Suprapubic skin (tissue), 4 donors: ENCODE measurements at regions not wholly inside any gene's neighbourhood (a gene's known extent, or its start where the extent isn't known, plus 50 kb on each side); places are given as distances from the start of the nearest gene placed in this dataset.

ENCODE experiments used
- DNase-seq, 2 donors: peaks; one replicate each; pipeline ENCODE4 v3.0.0-alpha.2; 2019; ENCODE audit warnings: low spot score in 2 of 2
- H3K27ac ChIP-seq: fragments of 200-600 bp; sonication (generic); one replicate; pipeline ENCODE4 v1.5.1; 2019
- H3K27me3 ChIP-seq: fragments of 200-600 bp; sonication (generic); one replicate; pipeline ENCODE4 v1.5.1; 2019
- H3K36me3 ChIP-seq: fragments of 200-600 bp; sonication (generic); one replicate; pipeline ENCODE4 v1.5.1; 2019
- H3K4me1 ChIP-seq: fragments of 200-600 bp; sonication (generic); one replicate; pipeline ENCODE4 v1.5.1; 2019
- H3K4me3 ChIP-seq: fragments of 200-600 bp; sonication (generic); one replicate; pipeline ENCODE4 v1.5.1; 2019; ENCODE audit warnings: mild to moderate bottlenecking
- H3K9me3 ChIP-seq: fragments of 200-600 bp; sonication (generic); one replicate; pipeline ENCODE4 v1.5.1; 2019
- EP300 ChIP-seq: sonication (generic); formaldehyde crosslinking; IDR thresholded peaks from one replicate; pipeline ENCODE4 v1.6.1; 2017; ENCODE audit warnings: antibody characterized with exemption
- POLR2A ChIP-seq, 2 donors: fragments of 450-650 bp; IDR thresholded peaks; one replicate each; pipeline ENCODE4 v1.6.1; 2017; ENCODE audit warnings: antibody characterized with exemption in 2 of 2, mild to moderate bottlenecking in 2 of 2, moderate library complexity in 2 of 2
- POLR2AphosphoS5 ChIP-seq, 3 donors: sonication (generic); formaldehyde crosslinking; IDR thresholded peaks; one replicate each; pipeline ENCODE4 v1.6.1; 2017; ENCODE audit warnings: antibody characterized with exemption in 3 of 3
- WGBS: methylation state at CpG from one replicate; pipeline ENCODE4 v1.1.5; 2018; 5-methylcytosine and 5-hydroxymethylcytosine counted together
- TF ChIP-seq, protein P1 (sequence below), 2 donors: fragments of 200-600 bp in 1 of 2; fragments of 450-650 bp in 1 of 2; sonication (generic) in 1 of 2; IDR thresholded peaks; one replicate each; pipeline ENCODE4 v1.5.1; 2016 to 2019; ENCODE audit warnings: antibody characterized with exemption in 2 of 2, mild to moderate bottlenecking in 1 of 2, moderate library complexity in 1 of 2

DNA sequence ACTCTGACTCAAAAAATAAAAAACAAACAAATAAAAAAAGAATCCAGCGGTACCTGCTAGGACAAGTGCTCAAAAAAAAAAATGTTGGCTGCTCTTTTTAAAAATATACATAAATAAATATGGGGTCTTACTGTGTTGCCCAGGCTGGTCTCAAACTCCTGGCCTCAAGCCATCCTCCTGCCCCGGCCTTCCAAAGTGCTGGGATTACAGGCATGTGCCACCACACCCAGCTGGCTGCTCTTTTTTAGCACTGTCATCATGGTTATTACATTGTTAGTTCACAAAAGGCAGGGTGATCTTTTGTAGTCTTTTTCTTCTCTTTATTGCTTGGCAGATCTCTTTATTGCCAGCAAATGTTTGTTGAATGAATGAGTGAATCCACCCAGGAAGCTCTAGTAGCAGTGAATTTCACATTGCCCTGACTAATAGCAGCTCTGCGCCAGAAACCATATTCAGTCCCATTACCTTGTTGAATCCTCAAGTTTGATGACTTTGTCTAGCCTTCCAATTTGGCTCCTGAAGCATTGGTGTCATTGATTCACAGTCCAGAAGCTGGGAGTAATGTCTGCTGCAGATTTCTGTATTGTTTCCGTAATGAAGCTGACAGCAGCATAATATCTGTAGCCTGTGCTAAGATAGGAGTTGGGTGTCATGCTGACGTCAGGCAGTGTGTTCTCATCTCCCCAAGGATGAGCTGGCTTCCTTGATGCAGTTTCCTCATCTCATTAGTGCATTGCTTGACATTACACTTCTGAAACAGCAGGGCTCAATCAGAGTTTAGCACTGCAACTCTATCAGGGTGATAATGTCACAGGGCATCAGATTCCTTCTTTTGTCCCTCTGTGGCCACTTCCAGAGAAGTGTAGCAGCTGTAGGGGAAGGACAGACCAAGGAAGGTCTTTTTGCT, 84.9 kb upstream of the TGM3 start:
- TF ChIP-seq EP300 = no peak
- TF ChIP-seq, protein P1, sequence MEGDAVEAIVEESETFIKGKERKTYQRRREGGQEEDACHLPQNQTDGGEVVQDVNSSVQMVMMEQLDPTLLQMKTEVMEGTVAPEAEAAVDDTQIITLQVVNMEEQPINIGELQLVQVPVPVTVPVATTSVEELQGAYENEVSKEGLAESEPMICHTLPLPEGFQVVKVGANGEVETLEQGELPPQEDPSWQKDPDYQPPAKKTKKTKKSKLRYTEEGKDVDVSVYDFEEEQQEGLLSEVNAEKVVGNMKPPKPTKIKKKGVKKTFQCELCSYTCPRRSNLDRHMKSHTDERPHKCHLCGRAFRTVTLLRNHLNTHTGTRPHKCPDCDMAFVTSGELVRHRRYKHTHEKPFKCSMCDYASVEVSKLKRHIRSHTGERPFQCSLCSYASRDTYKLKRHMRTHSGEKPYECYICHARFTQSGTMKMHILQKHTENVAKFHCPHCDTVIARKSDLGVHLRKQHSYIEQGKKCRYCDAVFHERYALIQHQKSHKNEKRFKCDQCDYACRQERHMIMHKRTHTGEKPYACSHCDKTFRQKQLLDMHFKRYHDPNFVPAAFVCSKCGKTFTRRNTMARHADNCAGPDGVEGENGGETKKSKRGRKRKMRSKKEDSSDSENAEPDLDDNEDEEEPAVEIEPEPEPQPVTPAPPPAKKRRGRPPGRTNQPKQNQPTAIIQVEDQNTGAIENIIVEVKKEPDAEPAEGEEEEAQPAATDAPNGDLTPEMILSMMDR (IDR thresholded peaks at IDR 0.05) = no peak
- no peak for TF ChIP-seq POLR2AphosphoS5 (IDR thresholded peaks at IDR 0.05)
- TF ChIP-seq POLR2A (IDR thresholded peaks at IDR 0.05) = no peak
- peaks cover 14% of the 10 kb centered on the region for H3K4me1 ChIP-seq
- H3K9me3 ChIP-seq = no peaks in the 10 kb centered on the region
- no peak overlapping the region for H3K4me3 ChIP-seq
- H3K27me3 ChIP-seq = peaks cover 18% of the 10 kb centered on the region
- no peak overlapping the region for H3K27ac ChIP-seq
- H3K36me3 ChIP-seq = no peaks in the 10 kb centered on the region
- DNase-seq = no peak
- WGBS = 59% methylated on average over 5 of the region's 5 CpGs

DNA sequence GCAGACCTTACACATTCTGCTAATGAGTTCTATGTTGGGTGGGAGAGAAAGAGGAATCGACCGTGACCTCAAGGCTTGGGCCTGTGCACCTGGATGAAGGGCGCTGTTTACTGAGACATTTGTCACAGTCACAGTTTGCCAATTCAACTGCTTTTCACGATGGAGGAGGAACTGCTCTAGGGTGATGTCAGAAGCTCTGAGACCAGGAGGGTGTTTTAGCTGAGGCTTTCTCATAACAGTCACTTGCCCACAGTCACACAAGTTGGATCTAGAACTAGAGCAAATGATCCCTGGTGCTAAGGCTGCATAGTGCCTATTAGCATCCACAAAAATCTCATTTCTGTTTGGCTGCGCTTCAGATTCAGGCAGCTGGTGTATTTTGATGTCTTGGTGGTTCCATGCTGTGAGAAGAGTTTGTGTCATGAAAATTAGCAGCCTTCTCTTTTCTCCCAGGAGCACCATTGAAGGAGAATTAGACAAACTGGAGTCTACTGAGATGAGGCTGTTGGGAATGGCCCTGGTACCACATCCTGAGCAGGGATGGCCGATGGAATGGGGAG, 83.3 kb upstream of the TGM3 start:
- DNase-seq = no peak
- Histone ChIP-seq H3K4me1 (peaks cover 4% of the 10 kb centered on the region), H3K4me3 (no peak overlapping the region), H3K27ac (no peak overlapping the region), H3K27me3 (peaks cover 9% of the 10 kb centered on the region), H3K9me3 (no peaks in the 10 kb centered on the region), H3K36me3 (no peaks in the 10 kb centered on the region)
- WGBS = 91% methylated on average over 6 of the region's 6 CpGs
- no peak for TF ChIP-seq POLR2A (IDR thresholded peaks at IDR 0.05)
- no peak for TF ChIP-seq POLR2AphosphoS5 (IDR thresholded peaks at IDR 0.05)
- TF ChIP-seq, protein P1 (IDR thresholded peaks at IDR 0.05) = no peak
- TF ChIP-seq EP300 = no peak

DNA sequence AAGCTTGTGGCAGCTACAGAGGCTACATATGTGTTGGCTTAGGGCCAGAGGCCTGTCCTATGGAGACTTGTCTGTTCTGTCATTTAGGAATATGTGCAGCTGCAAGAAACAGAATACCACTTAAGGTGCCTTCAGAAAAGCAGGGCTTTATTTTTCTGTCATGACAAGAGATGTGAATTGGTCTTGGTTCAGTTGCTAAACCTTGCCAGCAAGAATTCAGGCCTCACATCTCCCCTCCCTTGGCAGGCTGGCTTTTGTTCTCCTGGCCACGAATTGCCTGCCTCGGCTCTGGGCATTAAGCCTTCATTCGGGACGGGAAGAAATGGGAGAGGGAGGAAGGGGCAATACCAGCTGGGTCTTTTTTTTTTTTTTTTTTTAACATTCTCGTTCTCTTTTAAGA, 82.4 kb upstream of the TGM3 start:
- no peaks in the 10 kb centered on the region for H3K9me3 ChIP-seq
- H3K27me3 ChIP-seq = peaks cover 5% of the 10 kb centered on the region
- WGBS = 82% methylated on average over 5 of the region's 5 CpGs
- H3K4me1 ChIP-seq = no peaks in the 10 kb centered on the region
- no peaks in the 10 kb centered on the region for H3K36me3 ChIP-seq
- H3K4me3 ChIP-seq = no peak overlapping the region
- no peak for DNase-seq
- no peak for TF ChIP-seq POLR2A (IDR thresholded peaks at IDR 0.05)
- TF ChIP-seq, protein P1 (IDR thresholded peaks at IDR 0.05) = no peak
- TF ChIP-seq POLR2AphosphoS5 (IDR thresholded peaks at IDR 0.05) = no peak
- TF ChIP-seq EP300 = no peak
- no peak overlapping the region for H3K27ac ChIP-seq

DNA sequence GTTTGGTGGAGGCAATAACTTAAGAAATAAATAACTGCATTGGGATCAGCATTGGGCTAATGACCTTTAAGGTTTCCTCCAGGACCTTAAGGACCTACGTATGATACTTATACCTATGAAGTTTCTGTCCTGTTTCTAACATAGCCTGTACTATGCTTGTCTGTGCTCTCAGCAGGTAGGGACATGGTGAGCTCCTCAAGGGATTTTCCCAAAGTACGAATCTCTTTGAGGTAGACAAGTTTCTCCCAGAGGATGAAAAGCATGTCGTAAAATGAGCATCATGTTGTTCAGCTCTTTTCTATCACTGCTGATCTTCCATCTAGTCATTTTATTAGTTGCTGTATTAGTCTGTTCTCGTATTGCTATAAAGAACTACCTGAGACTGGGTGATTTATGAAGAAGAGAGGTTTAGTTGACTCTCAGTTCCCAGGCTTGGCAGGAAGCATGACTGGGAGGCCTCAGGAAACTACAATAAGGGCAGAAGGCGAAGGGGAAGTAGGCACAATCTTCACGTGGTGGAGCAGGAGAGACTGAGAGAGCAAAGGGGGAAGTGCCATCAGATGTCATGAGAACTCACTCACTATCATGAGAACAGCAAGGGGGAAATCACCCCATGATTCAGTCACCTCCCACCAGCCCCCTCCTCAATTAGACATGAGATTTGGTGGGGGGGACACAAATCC, 77.8 kb upstream of the TGM3 start:
- no peak overlapping the region for H3K27ac ChIP-seq

More for the DNA sequence above, 77.8 kb upstream of the TGM3 start:
- H3K4me1 ChIP-seq = no peaks in the 10 kb centered on the region
- no peaks in the 10 kb centered on the region for H3K36me3 ChIP-seq
- no peak overlapping the region for H3K4me3 ChIP-seq
- peaks cover 10% of the 10 kb centered on the region for H3K9me3 ChIP-seq
- TF ChIP-seq POLR2AphosphoS5 (IDR thresholded peaks at IDR 0.05) (no peak), POLR2A (IDR thresholded peaks at IDR 0.05) (no peak), EP300 (no peak)
- TF ChIP-seq, protein P1 (IDR thresholded peaks at IDR 0.05) = no peak
- H3K27me3 ChIP-seq = no peaks in the 10 kb centered on the region
- WGBS = 52% methylated on average over 6 of the region's 6 CpGs
- DNase-seq = no peak
